ENCODE measurements at regions not wholly inside any gene's neighbourhood (a gene's known extent, or its start where the extent isn't known, plus 50 kb on each side); places are given as distances from the start of the nearest gene placed in this dataset.

DNA sequence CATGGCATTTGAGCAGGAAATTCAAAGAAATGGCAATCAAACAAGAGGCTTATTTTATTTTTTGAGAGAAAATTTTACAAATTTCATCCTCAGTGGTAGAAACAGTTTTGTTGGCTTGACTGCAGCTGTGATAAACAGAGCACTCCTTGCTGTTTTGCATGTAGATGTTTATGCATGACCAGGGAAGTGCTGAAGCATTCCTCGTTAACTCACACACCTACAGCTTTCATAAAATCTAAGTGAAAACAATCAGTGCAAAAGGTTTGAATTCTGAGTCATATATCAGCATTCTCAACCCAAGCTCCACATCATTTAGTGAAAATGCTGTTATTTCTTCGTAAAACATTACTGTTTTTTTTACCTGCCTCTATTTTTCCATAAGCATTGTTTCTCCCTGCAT, 146.6 kb upstream of the CCDC68 start:
- H3K27me3 ChIP-seq (ENCODE audit: control insufficient read depth, insufficient read depth, low read length) = no peaks in the 10 kb centered on the region
- TF ChIP-seq, protein P1, sequence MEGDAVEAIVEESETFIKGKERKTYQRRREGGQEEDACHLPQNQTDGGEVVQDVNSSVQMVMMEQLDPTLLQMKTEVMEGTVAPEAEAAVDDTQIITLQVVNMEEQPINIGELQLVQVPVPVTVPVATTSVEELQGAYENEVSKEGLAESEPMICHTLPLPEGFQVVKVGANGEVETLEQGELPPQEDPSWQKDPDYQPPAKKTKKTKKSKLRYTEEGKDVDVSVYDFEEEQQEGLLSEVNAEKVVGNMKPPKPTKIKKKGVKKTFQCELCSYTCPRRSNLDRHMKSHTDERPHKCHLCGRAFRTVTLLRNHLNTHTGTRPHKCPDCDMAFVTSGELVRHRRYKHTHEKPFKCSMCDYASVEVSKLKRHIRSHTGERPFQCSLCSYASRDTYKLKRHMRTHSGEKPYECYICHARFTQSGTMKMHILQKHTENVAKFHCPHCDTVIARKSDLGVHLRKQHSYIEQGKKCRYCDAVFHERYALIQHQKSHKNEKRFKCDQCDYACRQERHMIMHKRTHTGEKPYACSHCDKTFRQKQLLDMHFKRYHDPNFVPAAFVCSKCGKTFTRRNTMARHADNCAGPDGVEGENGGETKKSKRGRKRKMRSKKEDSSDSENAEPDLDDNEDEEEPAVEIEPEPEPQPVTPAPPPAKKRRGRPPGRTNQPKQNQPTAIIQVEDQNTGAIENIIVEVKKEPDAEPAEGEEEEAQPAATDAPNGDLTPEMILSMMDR (IDR thresholded peaks at IDR 0.05; ENCODE audit: insufficient read depth, low read length, poor library complexity, severe bottlenecking) = no peak
- H3K4me3 ChIP-seq (ENCODE audit: low read depth, low read length) = no peak overlapping the region
- DNase-seq (ENCODE audit: low read depth) = no peak
- no peaks in the 10 kb centered on the region for H3K36me3 ChIP-seq (ENCODE audit: control insufficient read depth, insufficient read depth, low read length)

DNA sequence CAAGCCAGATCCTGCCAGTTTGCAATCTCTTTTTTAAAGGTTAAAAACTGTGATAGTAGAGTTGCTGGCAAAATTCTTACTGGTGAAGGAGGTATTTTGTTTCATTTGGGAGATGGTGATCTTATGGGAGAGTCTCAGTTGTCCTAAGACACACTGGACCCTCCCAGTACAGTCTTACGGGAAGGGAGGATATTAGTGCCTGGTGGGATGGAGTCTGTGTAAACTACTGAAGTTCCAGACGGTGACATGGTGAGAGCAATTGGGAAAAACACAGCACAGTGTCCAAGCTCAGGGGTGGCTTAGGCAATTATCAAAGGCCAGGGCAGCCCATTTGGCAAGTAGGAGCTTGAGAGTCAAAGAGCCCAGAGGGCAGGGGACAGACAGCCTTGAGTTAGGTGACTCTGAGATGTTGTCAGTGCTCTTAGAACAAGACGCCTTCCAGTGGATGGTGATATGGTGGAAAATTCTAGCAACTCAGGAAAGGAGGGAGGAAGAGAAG, 143.7 kb upstream of the CCDC68 start:
- no peak overlapping the region for H3K4me3 ChIP-seq (ENCODE audit: low read depth, low read length)
- DNase-seq (ENCODE audit: low read depth) = no peak
- TF ChIP-seq, protein P1 (IDR thresholded peaks at IDR 0.05; ENCODE audit: insufficient read depth, low read length, poor library complexity, severe bottlenecking) = no peak
- no peaks in the 10 kb centered on the region for H3K27me3 ChIP-seq (ENCODE audit: control insufficient read depth, insufficient read depth, low read length)
- no peaks in the 10 kb centered on the region for H3K36me3 ChIP-seq (ENCODE audit: control insufficient read depth, insufficient read depth, low read length)

DNA sequence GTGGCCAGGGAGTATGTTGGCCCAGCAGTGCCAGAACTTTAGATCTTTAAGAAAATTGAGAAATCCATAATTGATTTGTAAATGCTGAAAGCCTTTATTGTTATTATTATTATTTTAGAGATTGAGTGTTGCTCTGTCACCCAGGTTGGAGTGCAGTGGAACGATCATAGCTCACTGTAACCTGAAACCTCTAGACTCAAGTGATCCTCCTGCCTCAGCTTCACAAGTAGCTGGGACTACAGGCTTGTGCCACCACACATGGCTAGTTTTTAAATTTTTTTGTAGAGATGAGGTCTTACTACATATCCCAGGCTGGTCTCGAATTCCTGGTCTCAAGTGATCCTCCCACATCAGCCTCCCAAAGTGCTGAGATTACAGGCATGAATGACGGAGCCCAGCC, 143.2 kb upstream of the CCDC68 start:
- no peak for DNase-seq (ENCODE audit: low read depth)
- TF ChIP-seq, protein P1 (IDR thresholded peaks at IDR 0.05; ENCODE audit: insufficient read depth, low read length, poor library complexity, severe bottlenecking) = no peak
- no peaks in the 10 kb centered on the region for H3K27me3 ChIP-seq (ENCODE audit: control insufficient read depth, insufficient read depth, low read length)

DNA sequence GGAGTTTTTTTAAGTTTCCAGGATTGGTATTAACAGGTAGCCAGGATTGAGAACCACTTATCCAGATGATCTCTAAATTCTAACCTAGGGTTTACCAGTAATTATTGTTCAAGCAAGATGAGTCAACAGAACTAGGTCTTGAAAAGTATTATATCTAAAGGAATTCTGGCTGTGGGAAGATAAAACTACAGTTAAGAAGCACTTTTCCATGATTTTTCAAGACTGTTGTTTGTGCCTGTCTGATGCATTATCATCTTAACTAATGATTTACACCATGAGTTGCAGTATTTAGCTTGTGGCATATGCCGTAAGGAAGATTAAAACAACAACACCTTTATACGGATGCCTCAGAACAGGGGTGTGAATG, 142.2 kb upstream of the CCDC68 start:
- Histone ChIP-seq H3K4me3 (ENCODE audit: low read depth, low read length) (no peak overlapping the region), H3K36me3 (ENCODE audit: control insufficient read depth, insufficient read depth, low read length) (no peaks in the 10 kb centered on the region), H3K27me3 (ENCODE audit: control insufficient read depth, insufficient read depth, low read length) (no peaks in the 10 kb centered on the region)
- TF ChIP-seq, protein P1 (IDR thresholded peaks at IDR 0.05; ENCODE audit: insufficient read depth, low read length, poor library complexity, severe bottlenecking) = no peak
- DNase-seq (ENCODE audit: low read depth) = no peak

More for the DNA sequence above, 143.2 kb upstream of the CCDC68 start:
- Histone ChIP-seq H3K4me3 (ENCODE audit: low read depth, low read length) (no peak overlapping the region), H3K36me3 (ENCODE audit: control insufficient read depth, insufficient read depth, low read length) (no peaks in the 10 kb centered on the region)

DNA sequence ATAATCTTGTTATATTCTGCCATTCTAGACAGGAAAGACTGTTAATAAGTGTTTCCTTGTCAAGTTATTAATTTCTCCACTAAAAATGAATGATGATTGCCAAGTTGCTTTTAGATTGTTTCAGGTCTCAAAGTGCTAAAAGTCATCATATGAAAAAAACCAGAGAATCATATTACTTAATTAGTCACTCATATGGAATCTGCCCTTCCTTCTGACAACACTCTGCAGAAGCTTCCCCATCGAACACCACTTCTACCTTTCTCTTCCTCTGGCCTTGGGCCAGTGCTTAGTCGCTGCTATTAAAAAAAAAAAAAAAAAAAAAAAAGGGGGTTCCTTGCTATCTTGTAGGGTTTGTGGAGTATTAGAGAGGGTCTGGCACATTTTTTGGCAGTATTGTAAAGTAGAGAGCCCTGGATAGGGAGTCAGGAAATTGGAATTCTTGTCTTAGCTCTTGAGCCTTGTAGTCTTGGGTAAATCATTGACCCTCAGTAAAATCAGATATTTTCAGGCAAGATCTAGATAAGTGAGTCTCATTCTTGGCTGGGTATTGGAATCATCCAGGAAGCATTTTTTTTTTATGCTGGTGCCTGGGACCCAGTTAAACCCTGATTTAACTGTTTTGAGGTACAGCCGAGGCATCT, 141.7 kb upstream of the CCDC68 start:
- Histone ChIP-seq H3K27me3 (ENCODE audit: control insufficient read depth, insufficient read depth, low read length) (no peaks in the 10 kb centered on the region), H3K36me3 (ENCODE audit: control insufficient read depth, insufficient read depth, low read length) (no peaks in the 10 kb centered on the region), H3K4me3 (ENCODE audit: low read depth, low read length) (no peak overlapping the region)
- peak; percentile 68 for DNase-seq (ENCODE audit: low read depth)
- TF ChIP-seq, protein P1 (IDR thresholded peaks at IDR 0.05; ENCODE audit: insufficient read depth, low read length, poor library complexity, severe bottlenecking) = no peak
